Suprapubic skin (tissue), 4 donors: ENCODE measurements at regions not wholly inside any gene's neighbourhood (a gene's known extent, or its start where the extent isn't known, plus 50 kb on each side); places are given as distances from the start of the nearest gene placed in this dataset.
A peak's percentile ranks its signal among the peaks of the same experiment; 100 is the strongest.

Experiments used
- DNase-seq, 2 donors: peaks; one replicate each; pipeline ENCODE4 v3.0.0-alpha.2; 2019; ENCODE audit warnings: low spot score in 2 of 2
- H3K27ac ChIP-seq: fragments of 200-600 bp; sonication (generic); one replicate; pipeline ENCODE4 v1.5.1; 2019
- H3K27me3 ChIP-seq: fragments of 200-600 bp; sonication (generic); one replicate; pipeline ENCODE4 v1.5.1; 2019
- H3K36me3 ChIP-seq: fragments of 200-600 bp; sonication (generic); one replicate; pipeline ENCODE4 v1.5.1; 2019
- H3K4me1 ChIP-seq: fragments of 200-600 bp; sonication (generic); one replicate; pipeline ENCODE4 v1.5.1; 2019
- H3K4me3 ChIP-seq: fragments of 200-600 bp; sonication (generic); one replicate; pipeline ENCODE4 v1.5.1; 2019; ENCODE audit warnings: mild to moderate bottlenecking
- H3K9me3 ChIP-seq: fragments of 200-600 bp; sonication (generic); one replicate; pipeline ENCODE4 v1.5.1; 2019
- EP300 ChIP-seq: sonication (generic); formaldehyde crosslinking; IDR thresholded peaks from one replicate; pipeline ENCODE4 v1.6.1; 2017; ENCODE audit warnings: antibody characterized with exemption
- POLR2A ChIP-seq, 2 donors: fragments of 450-650 bp; IDR thresholded peaks; one replicate each; pipeline ENCODE4 v1.6.1; 2017; ENCODE audit warnings: antibody characterized with exemption in 2 of 2, mild to moderate bottlenecking in 2 of 2, moderate library complexity in 2 of 2
- POLR2AphosphoS5 ChIP-seq, 3 donors: sonication (generic); formaldehyde crosslinking; IDR thresholded peaks; one replicate each; pipeline ENCODE4 v1.6.1; 2017; ENCODE audit warnings: antibody characterized with exemption in 3 of 3
- WGBS: methylation state at CpG from one replicate; pipeline ENCODE4 v1.1.5; 2018; 5-methylcytosine and 5-hydroxymethylcytosine counted together
- TF ChIP-seq, protein P1 (sequence below), 2 donors: fragments of 200-600 bp in 1 of 2; fragments of 450-650 bp in 1 of 2; sonication (generic) in 1 of 2; IDR thresholded peaks; one replicate each; pipeline ENCODE4 v1.5.1; 2016 to 2019; ENCODE audit warnings: antibody characterized with exemption in 2 of 2, mild to moderate bottlenecking in 1 of 2, moderate library complexity in 1 of 2

DNA sequence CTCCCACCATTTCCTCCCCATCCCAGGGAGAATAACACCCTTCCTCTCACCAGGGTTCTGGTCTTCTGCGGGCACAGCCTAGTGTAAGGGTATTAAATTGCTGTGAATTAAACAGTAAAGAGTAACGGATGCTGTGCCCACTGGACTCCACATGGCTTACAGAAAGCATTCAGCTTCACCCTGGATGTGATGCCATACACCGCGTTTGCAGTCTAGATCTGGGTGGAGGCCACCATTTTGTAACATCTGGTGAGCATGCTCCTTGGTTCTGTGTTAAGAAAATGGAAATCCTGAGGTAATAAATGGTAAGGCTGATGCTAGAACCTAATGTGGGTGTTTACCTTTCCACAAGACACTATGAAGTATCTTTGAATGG, 331.8 kb upstream of the B3GAT1 start:
- DNase-seq: no peak
- WGBS: 73% methylated on average over 4 of the region's 4 CpGs
- H3K27ac ChIP-seq: no peak overlapping the region

DNA sequence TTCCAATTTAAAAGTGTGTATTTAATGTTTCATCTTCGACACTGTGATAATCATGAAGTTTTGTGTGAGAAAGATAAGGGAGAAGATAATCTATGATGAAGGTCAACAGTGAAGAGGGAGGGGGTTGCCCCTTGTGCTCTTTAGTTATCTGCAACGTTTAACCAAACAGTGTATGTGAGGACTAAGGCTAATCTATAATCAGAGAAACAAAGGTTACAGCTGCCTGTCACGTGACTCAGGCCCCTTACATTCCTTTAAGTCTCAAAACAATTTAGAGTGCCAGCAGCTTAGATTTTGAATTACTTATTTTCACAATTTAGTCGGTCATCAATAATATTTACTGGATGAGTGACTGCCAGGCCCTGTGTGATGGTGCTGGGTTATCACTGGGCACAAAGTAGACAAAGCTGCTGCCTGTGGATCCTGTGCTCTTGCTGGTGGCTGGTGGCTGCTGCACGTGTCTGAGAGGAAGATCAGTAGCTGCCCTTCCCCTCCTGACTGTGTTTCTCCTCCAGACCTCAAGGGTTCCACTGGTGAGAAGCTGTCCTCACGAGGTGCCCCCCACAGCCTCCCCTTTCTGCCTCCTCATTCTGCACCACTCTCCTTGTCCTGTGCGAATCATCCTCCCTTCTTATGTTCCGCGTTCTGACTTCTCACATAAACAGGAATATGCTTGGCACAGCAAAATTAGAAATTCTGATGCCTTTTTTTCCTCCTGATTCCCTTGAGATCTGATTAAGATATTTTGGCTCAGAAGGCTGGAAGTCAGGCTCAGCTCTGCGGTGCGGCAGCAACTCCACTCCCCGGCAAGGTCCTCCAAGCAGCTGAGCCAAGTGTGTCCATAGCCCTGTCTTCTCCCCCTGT, 331.1 kb upstream of the B3GAT1 start:
- Histone ChIP-seq H3K27ac (no peak overlapping the region), H3K36me3 (no peaks in the 10 kb centered on the region), H3K27me3 (peaks cover 4% of the 10 kb centered on the region), H3K4me1 (no peaks in the 10 kb centered on the region), H3K4me3 (no peak overlapping the region), H3K9me3 (no peaks in the 10 kb centered on the region)
- DNase-seq: peak in 1 of 2 donors; percentile 17
- 55% methylated on average over 12 of the region's 12 CpGs for WGBS
- TF ChIP-seq, protein P1, sequence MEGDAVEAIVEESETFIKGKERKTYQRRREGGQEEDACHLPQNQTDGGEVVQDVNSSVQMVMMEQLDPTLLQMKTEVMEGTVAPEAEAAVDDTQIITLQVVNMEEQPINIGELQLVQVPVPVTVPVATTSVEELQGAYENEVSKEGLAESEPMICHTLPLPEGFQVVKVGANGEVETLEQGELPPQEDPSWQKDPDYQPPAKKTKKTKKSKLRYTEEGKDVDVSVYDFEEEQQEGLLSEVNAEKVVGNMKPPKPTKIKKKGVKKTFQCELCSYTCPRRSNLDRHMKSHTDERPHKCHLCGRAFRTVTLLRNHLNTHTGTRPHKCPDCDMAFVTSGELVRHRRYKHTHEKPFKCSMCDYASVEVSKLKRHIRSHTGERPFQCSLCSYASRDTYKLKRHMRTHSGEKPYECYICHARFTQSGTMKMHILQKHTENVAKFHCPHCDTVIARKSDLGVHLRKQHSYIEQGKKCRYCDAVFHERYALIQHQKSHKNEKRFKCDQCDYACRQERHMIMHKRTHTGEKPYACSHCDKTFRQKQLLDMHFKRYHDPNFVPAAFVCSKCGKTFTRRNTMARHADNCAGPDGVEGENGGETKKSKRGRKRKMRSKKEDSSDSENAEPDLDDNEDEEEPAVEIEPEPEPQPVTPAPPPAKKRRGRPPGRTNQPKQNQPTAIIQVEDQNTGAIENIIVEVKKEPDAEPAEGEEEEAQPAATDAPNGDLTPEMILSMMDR (IDR thresholded peaks at IDR 0.05): no peak
- TF ChIP-seq POLR2AphosphoS5 (IDR thresholded peaks at IDR 0.05) (no peak), POLR2A (IDR thresholded peaks at IDR 0.05) (no peak), EP300 (no peak)

More for the DNA sequence above, 331.8 kb upstream of the B3GAT1 start:
- H3K4me1 ChIP-seq: no peaks in the 10 kb centered on the region
- peaks cover 4% of the 10 kb centered on the region for H3K27me3 ChIP-seq
- H3K36me3 ChIP-seq: no peaks in the 10 kb centered on the region
- TF ChIP-seq POLR2A (IDR thresholded peaks at IDR 0.05) (no peak), POLR2AphosphoS5 (IDR thresholded peaks at IDR 0.05) (no peak), EP300 (no peak)
- TF ChIP-seq, protein P1 (IDR thresholded peaks at IDR 0.05): no peak
- H3K9me3 ChIP-seq: no peaks in the 10 kb centered on the region
- no peak overlapping the region for H3K4me3 ChIP-seq

DNA sequence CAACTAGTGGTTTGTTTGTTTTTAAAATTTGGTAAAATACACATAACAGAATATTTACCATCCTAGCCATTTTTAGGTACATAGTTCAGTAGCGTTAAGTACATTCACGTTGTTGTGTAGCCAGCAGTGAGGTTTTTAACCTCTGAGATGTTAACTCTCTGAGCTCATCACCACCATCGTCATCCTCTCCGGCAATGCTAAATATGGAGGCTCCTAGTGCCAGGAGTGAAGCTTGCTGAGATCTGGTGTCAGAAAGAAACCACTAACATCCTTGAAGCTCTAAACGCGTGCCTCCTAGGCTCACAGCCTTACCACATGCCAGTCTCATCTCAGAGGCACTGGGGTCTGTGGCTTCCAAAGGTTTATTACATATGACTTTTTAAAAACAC, 330.2 kb upstream of the B3GAT1 start:
- H3K9me3 ChIP-seq: no peaks in the 10 kb centered on the region
- peak in 1 of 2 donors; percentile 7 for DNase-seq
- peaks cover 4% of the 10 kb centered on the region for H3K27me3 ChIP-seq
- no peak overlapping the region for H3K4me3 ChIP-seq
- WGBS: 69% methylated on average over 6 of the region's 6 CpGs
- no peak for TF ChIP-seq POLR2AphosphoS5 (IDR thresholded peaks at IDR 0.05)
- no peak for TF ChIP-seq POLR2A (IDR thresholded peaks at IDR 0.05)
- TF ChIP-seq, protein P1 (IDR thresholded peaks at IDR 0.05): no peak
- no peak for TF ChIP-seq EP300
- no peaks in the 10 kb centered on the region for H3K4me1 ChIP-seq
- no peaks in the 10 kb centered on the region for H3K36me3 ChIP-seq
- no peak overlapping the region for H3K27ac ChIP-seq

DNA sequence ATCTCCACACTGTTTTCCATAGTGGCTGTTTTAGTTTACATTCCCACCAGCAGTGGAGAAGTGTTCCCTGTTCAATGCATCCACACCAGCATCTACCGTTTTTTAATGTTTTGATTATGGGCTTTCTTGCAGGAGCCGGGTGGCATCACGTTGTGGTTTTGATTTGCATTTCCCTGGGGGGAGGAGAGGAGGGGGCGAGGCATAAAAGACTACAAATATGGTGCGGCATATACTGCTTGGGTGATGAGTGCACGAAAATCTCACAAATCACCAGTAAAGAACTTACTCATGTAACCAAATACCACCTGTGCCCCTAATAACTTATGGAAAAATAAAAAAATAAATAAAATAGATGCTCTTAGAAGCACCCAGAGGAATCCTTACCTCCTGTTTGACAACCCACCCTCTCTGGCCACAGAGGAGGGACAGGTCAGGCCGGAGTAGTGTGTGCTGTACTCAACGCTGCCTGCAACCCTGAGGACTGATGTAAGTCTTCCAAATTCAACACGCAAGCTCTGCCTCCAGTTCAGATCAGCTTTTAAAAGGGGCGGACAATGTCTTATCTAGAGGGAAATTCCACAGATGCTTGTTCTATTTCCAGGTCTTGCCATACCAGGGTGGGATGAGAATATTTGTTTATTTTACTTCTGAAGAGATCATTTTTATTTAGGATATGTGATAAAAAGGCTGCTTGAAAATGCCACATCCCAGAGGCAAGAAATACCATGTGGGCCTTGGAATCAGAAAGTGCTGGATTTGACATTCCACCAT, 329.6 kb upstream of the B3GAT1 start:
- no peaks in the 10 kb centered on the region for H3K9me3 ChIP-seq
- WGBS: 58% methylated on average over 10 of the region's 10 CpGs

More for the DNA sequence above, 329.6 kb upstream of the B3GAT1 start:
- no peak overlapping the region for H3K27ac ChIP-seq
- H3K4me3 ChIP-seq: no peak overlapping the region
- DNase-seq: no peak
- H3K4me1 ChIP-seq: no peaks in the 10 kb centered on the region
- TF ChIP-seq, protein P1 (IDR thresholded peaks at IDR 0.05): no peak
- TF ChIP-seq EP300 (no peak), POLR2AphosphoS5 (IDR thresholded peaks at IDR 0.05) (no peak), POLR2A (IDR thresholded peaks at IDR 0.05) (no peak)
- H3K36me3 ChIP-seq: no peaks in the 10 kb centered on the region
- peaks cover 4% of the 10 kb centered on the region for H3K27me3 ChIP-seq
